Cardiac septum (tissue), 1 donor: ENCODE measurements at regions not wholly inside any gene's neighbourhood (a gene's known extent, or its start where the extent isn't known, plus 50 kb on each side); places are given as distances from the start of the nearest gene placed in this dataset.
"Not testable (repeated sequence)": the region's sequence is repeated elsewhere in the genome, so short reads cannot be mapped to it uniquely, and the experiment has no call there.

Experiments used
- DNase-seq: peaks from one replicate; pipeline ENCODE4 v3.0.0-alpha.2; 2020; ENCODE audit warnings: low spot score
- intact Hi-C: fragments of 100-400 bp; cut with DNase I; formaldehyde crosslinking; loops from one replicate; pipeline ENCODE4 v1.14.0; 2022
- donor health status: DM: no; HTN: no; CAD: no.

- intact Hi-C loops = no loop called here
- DNase-seq = no peak
Observed at GRCh38 chr9:135379540-135380267, 99.9 kb upstream of the PPP1R26 start.

GRCh38 chr9:135380311-135380960, 99.1 kb upstream of the PPP1R26 start:
- no peak for DNase-seq
- intact Hi-C loops = no loop called here

- no peak for DNase-seq
- intact Hi-C loops = no loop called here
Observed at GRCh38 chr9:135381762-135382310, 97.7 kb upstream of the PPP1R26 start.

- intact Hi-C loops = no loop called here
- DNase-seq = no peak
Observed at GRCh38 chr9:135384226-135384625, 95.4 kb upstream of the PPP1R26 start.

- intact Hi-C loops, DNase-seq: not testable (repeated sequence)
Observed at GRCh38 chr9:135384815-135385405, 94.7 kb upstream of the PPP1R26 start.

- DNase-seq = no peak
- intact Hi-C loops = no loop called here
Observed at GRCh38 chr9:135385793-135386192, 93.8 kb upstream of the PPP1R26 start.

GRCh38 chr9:135387976-135388375, 91.6 kb upstream of the PPP1R26 start:
- intact Hi-C loops = no loop called here

GRCh38 chr9:135388530-135388929, 91.1 kb upstream of the PPP1R26 start:
- intact Hi-C loops = no loop called here
- DNase-seq = no peak

More at GRCh38 chr9:135387976-135388375, 91.6 kb upstream of the PPP1R26 start:
- DNase-seq = no peak

- intact Hi-C loops = no loop called here
- no peak for DNase-seq
Observed at GRCh38 chr9:135391759-135392158, 87.8 kb upstream of the PPP1R26 start.

- intact Hi-C loops = no loop called here
- DNase-seq = no peak
Observed at GRCh38 chr9:135392511-135392910, 87.1 kb upstream of the PPP1R26 start.

- intact Hi-C loops = no loop called here
- DNase-seq = no peak
Observed at GRCh38 chr9:135394131-135394530, 85.5 kb upstream of the PPP1R26 start.

- DNase-seq = no peak
Observed at GRCh38 chr9:135394699-135395645, 84.6 kb upstream of the PPP1R26 start.

GRCh38 chr9:135397142-135397541, 82.4 kb upstream of the PPP1R26 start:
- intact Hi-C loops = no loop called here
- no peak for DNase-seq

More at GRCh38 chr9:135394699-135395645, 84.6 kb upstream of the PPP1R26 start:
- intact Hi-C loops = no loop called here

- intact Hi-C loops = no loop called here
- no peak for DNase-seq
Observed at GRCh38 chr9:135399000-135399649, 80.5 kb upstream of the PPP1R26 start.

- intact Hi-C loops = no loop called here
- no peak for DNase-seq
Observed at GRCh38 chr9:135400496-135400895, 79.1 kb upstream of the PPP1R26 start.

GRCh38 chr9:135401218-135401617, 78.4 kb upstream of the PPP1R26 start:
- intact Hi-C loops = no loop called here
- no peak for DNase-seq

- intact Hi-C loops = no loop called here
Observed at GRCh38 chr9:135402048-135402738, 77.4 kb upstream of the PPP1R26 start.

More at GRCh38 chr9:135402048-135402738, 77.4 kb upstream of the PPP1R26 start:
- DNase-seq = no peak
